IPS-NIHi11 (cell line): ENCODE measurements at regions not wholly inside any gene's neighbourhood (a gene's known extent, or its start where the extent isn't known, plus 50 kb on each side); places are given as distances from the start of the nearest gene placed in this dataset.

Experiments
- DNase-seq: peaks from one replicate; pipeline ENCODE4 v3.0.0; 2012; ENCODE audit warnings: mixed read lengths, low spot score

GRCh38 chr2:45212953-45213635, 203.8 kb upstream of the SIX2 start:
- no peak for DNase-seq

GRCh38 chr2:45211636-45212035, 202.4 kb upstream of the SIX2 start:
- DNase-seq = no peak

- no peak for DNase-seq
Observed at GRCh38 chr2:45210462-45211195, 201.4 kb upstream of the SIX2 start.

GRCh38 chr2:45209875-45210274, 200.6 kb upstream of the SIX2 start:
- DNase-seq = no peak

GRCh38 chr2:45209302-45209701, 200.1 kb upstream of the SIX2 start:
- DNase-seq = no peak

GRCh38 chr2:45207101-45207500, 197.8 kb upstream of the SIX2 start:
- no peak for DNase-seq

- DNase-seq = no peak
Observed at GRCh38 chr2:45205985-45206384, 196.7 kb upstream of the SIX2 start.

GRCh38 chr2:45205480-45205879, 196.2 kb upstream of the SIX2 start:
- DNase-seq = no peak

- no peak for DNase-seq
Observed at GRCh38 chr2:45203400-45203799, 194.1 kb upstream of the SIX2 start.

- no peak for DNase-seq
Observed at GRCh38 chr2:45199973-45200372, 190.7 kb upstream of the SIX2 start.

GRCh38 chr2:45195916-45196315, 186.7 kb upstream of the SIX2 start:
- no peak for DNase-seq

- no peak for DNase-seq
Observed at GRCh38 chr2:45194596-45194995, 185.3 kb upstream of the SIX2 start.

- DNase-seq = no peak
Observed at GRCh38 chr2:45193581-45193980, 184.3 kb upstream of the SIX2 start.

GRCh38 chr2:45192991-45193390, 183.7 kb upstream of the SIX2 start:
- no peak for DNase-seq

- no peak for DNase-seq
Observed at GRCh38 chr2:45192481-45192880, 183.2 kb upstream of the SIX2 start.

- no peak for DNase-seq
Observed at GRCh38 chr2:45191976-45192375, 182.7 kb upstream of the SIX2 start.

- DNase-seq = no peak
Observed at GRCh38 chr2:45191146-45191863, 182.1 kb upstream of the SIX2 start.

GRCh38 chr2:45190481-45190942, 181.3 kb upstream of the SIX2 start:
- no peak for DNase-seq

GRCh38 chr2:45184606-45185005, 175.4 kb upstream of the SIX2 start:
- DNase-seq = no peak

GRCh38 chr2:45182667-45183295, 173.5 kb upstream of the SIX2 start:
- DNase-seq = no peak

- no peak for DNase-seq
Observed at GRCh38 chr2:45180779-45181178, 171.5 kb upstream of the SIX2 start.

- no peak for DNase-seq
Observed at GRCh38 chr2:45180033-45180746, 170.9 kb upstream of the SIX2 start.
